SK-N-SH treated with all-trans-retinoic acid at 6 μM for 48 hours (cell line): ENCODE measurements at regions not wholly inside any gene's neighbourhood (a gene's known extent, or its start where the extent isn't known, plus 50 kb on each side); places are given as distances from the start of the nearest gene placed in this dataset.

Source experiments
- ATAC-seq: fragments of 200-7000 bp; cut with Tn5 transposase; 3 replicates; pipeline ENCODE4 v1.9.1; 2020; ENCODE audit warnings: mild to moderate bottlenecking, moderate library complexity
- ARNTL ChIP-seq: fragments of 450-650 bp; formaldehyde crosslinking; IDR thresholded peaks from 2 replicates; pipeline ENCODE4 v1.5.0; 2020; ENCODE audit warnings: low read depth, mild to moderate bottlenecking, moderate library complexity, borderline replicate concordance
- BACH2 ChIP-seq: fragments of 250-450 bp; sonication (Bioruptor Pico); IDR thresholded peaks from 2 replicates; pipeline ENCODE4 v1.9.0; 2021; ENCODE audit warnings: mild to moderate bottlenecking, borderline replicate concordance
- CREB5 ChIP-seq: fragments of 250-450 bp; sonication (Bioruptor Pico); IDR thresholded peaks from 2 replicates; pipeline ENCODE4 v1.5.1; 2020; ENCODE audit warnings: low read depth, mild to moderate bottlenecking, moderate library complexity
- CSDC2 ChIP-seq: fragments of 250-450 bp; sonication (Bioruptor Pico); IDR thresholded peaks from 2 replicates; pipeline ENCODE4 v1.5.0; 2020; ENCODE audit warnings: mild to moderate bottlenecking, moderate library complexity
- CSRNP3 ChIP-seq: fragments of 250-450 bp; sonication (Bioruptor Pico); IDR thresholded peaks from 2 replicates; pipeline ENCODE4 v1.5.1; 2021; ENCODE audit warnings: mild to moderate bottlenecking, moderate library complexity
- ESRRG ChIP-seq: fragments of 250-450 bp; sonication (Bioruptor Pico); IDR thresholded peaks from 2 replicates; pipeline ENCODE4 v1.6.1; 2021; ENCODE audit warnings: mild to moderate bottlenecking
- GLIS3 ChIP-seq: fragments of 250-450 bp; sonication (Bioruptor Pico); IDR thresholded peaks from 2 replicates; pipeline ENCODE4 v1.5.0; 2020; ENCODE audit warnings: mild to moderate bottlenecking, moderate library complexity
- ISL1 ChIP-seq: fragments of 250-450 bp; sonication (Bioruptor Pico); IDR thresholded peaks from 2 replicates; pipeline ENCODE4 v2.1.2; 2022; ENCODE audit warnings: mild to moderate bottlenecking, moderate library complexity
- OSR1 ChIP-seq: fragments of 250-450 bp; sonication (Bioruptor Pico); IDR thresholded peaks from 2 replicates; pipeline ENCODE4 v1.8.0; 2022; ENCODE audit warnings: moderate library complexity, mild to moderate bottlenecking, inconsistent platforms
- POU6F1 ChIP-seq: fragments of 250-450 bp; sonication (Bioruptor Pico); IDR thresholded peaks from 2 replicates; pipeline ENCODE4 v1.8.0; 2021; ENCODE audit warnings: low read depth, mild to moderate bottlenecking, moderate library complexity, borderline replicate concordance
- PPARA ChIP-seq: fragments of 250-450 bp; sonication (Bioruptor Pico); IDR thresholded peaks from 2 replicates; pipeline ENCODE4 v1.5.0; 2020; ENCODE audit warnings: mild to moderate bottlenecking, borderline replicate concordance
- RARB ChIP-seq: fragments of 250-450 bp; sonication (Bioruptor Pico); IDR thresholded peaks from 2 replicates; pipeline ENCODE4 v1.8.0; 2021; ENCODE audit warnings: mild to moderate bottlenecking, moderate library complexity
- SNAI2 ChIP-seq: fragments of 250-450 bp; sonication (Bioruptor Pico); IDR thresholded peaks from 2 replicates; pipeline ENCODE4 v1.5.0; 2020; ENCODE audit warnings: mild to moderate bottlenecking, moderate library complexity
- TCF4 ChIP-seq: fragments of 250-450 bp; sonication (Bioruptor Pico); IDR thresholded peaks from 2 replicates; pipeline ENCODE4 v1.8.0; 2021; ENCODE audit warnings: mild to moderate bottlenecking, moderate library complexity, borderline replicate concordance
- TOX ChIP-seq: fragments of 250-450 bp; sonication (Bioruptor Pico); IDR thresholded peaks from 2 replicates; pipeline ENCODE4 v1.8.0; 2021; ENCODE audit warnings: mild to moderate bottlenecking, moderate library complexity, borderline replicate concordance
- TSHZ2 ChIP-seq: fragments of 250-450 bp; sonication (Bioruptor Pico); IDR thresholded peaks from 2 replicates; pipeline ENCODE4 v1.5.0; 2020; ENCODE audit warnings: mild to moderate bottlenecking, moderate library complexity
- ZC3H10 ChIP-seq: fragments of 250-450 bp; sonication (Bioruptor Pico); IDR thresholded peaks from 2 replicates; pipeline ENCODE4 v1.5.1; 2021; ENCODE audit warnings: mild to moderate bottlenecking, moderate library complexity
- ZFP3 ChIP-seq: fragments of 250-450 bp; sonication (Bioruptor Pico); IDR thresholded peaks from 2 replicates; pipeline ENCODE4 v1.5.0; 2020; ENCODE audit warnings: mild to moderate bottlenecking, moderate library complexity
- ZFP30 ChIP-seq: fragments of 450-650 bp; formaldehyde crosslinking; IDR thresholded peaks from 2 replicates; pipeline ENCODE4 v1.5.0; 2022; ENCODE audit warnings: mild to moderate bottlenecking, moderate library complexity
- ZNF70 ChIP-seq: fragments of 450-650 bp; formaldehyde crosslinking; IDR thresholded peaks from 2 replicates; pipeline ENCODE4 v1.5.0; 2020; ENCODE audit warnings: mild to moderate bottlenecking, moderate library complexity
- ZNF8 ChIP-seq: fragments of 450-650 bp; formaldehyde crosslinking; IDR thresholded peaks from 2 replicates; pipeline ENCODE4 v1.5.0; 2020; ENCODE audit warnings: mild to moderate bottlenecking, moderate library complexity

- no peak for TF ChIP-seq CSDC2
- no peak for TF ChIP-seq ISL1 (CRISPR knock-in tag)
- no peak for TF ChIP-seq TCF4 (CRISPR knock-in tag)
- ATAC-seq, result no peak
Observed at GRCh38 chr13:104733427-104733826, 1667.2 kb upstream of the SLC10A2 start.

- TF ChIP-seq PPARA (CRISPR knock-in tag) (no peak), ZNF70 (CRISPR knock-in tag) (no peak), ZFP30 (no peak), GLIS3 (CRISPR knock-in tag) (no peak), BACH2 (CRISPR knock-in tag) (no peak), SNAI2 (CRISPR knock-in tag) (no peak), CSDC2 (no peak)
- TF ChIP-seq, all 23 proteins: peak for 0
- no peak for ATAC-seq
Observed at GRCh38 chr13:104715111-104715510, 1648.9 kb upstream of the SLC10A2 start.

GRCh38 chr13:104705031-104705750, 1639.0 kb upstream of the SLC10A2 start:
- TF ChIP-seq BACH2 (CRISPR knock-in tag), result no peak
- no peak for TF ChIP-seq GLIS3 (CRISPR knock-in tag)
- no peak for TF ChIP-seq ARNTL (CRISPR knock-in tag)
- TF ChIP-seq TOX, result no peak
- no peak for TF ChIP-seq SNAI2 (CRISPR knock-in tag)
- TF ChIP-seq POU6F1 (CRISPR knock-in tag), result no peak
- no peak for TF ChIP-seq CSRNP3 (CRISPR knock-in tag)
- no peak for TF ChIP-seq ESRRG
- TF ChIP-seq TCF4 (CRISPR knock-in tag), result no peak
- no peak for TF ChIP-seq OSR1 (CRISPR knock-in tag)
- TF ChIP-seq ZFP3 (CRISPR knock-in tag), result no peak
- TF ChIP-seq ZFP30, result no peak
- no peak for TF ChIP-seq PPARA (CRISPR knock-in tag)
- no peak for TF ChIP-seq ZNF8 (CRISPR knock-in tag)
- no peak for TF ChIP-seq ZNF70 (CRISPR knock-in tag)
- TF ChIP-seq CREB5 (CRISPR knock-in tag), result no peak
- no peak for TF ChIP-seq TSHZ2
- ATAC-seq, result no peak

GRCh38 chr13:104701591-104701990, 1635.4 kb upstream of the SLC10A2 start:
- ATAC-seq, result no peak
- TF ChIP-seq POU6F1 (CRISPR knock-in tag), result no peak
- TF ChIP-seq ARNTL (CRISPR knock-in tag), result no peak
- no peak for TF ChIP-seq ZC3H10 (CRISPR knock-in tag)
- no peak for TF ChIP-seq GLIS3 (CRISPR knock-in tag)
- TF ChIP-seq BACH2 (CRISPR knock-in tag), result no peak
- TF ChIP-seq TSHZ2, result no peak
- TF ChIP-seq TCF4 (CRISPR knock-in tag), result no peak
- no peak for TF ChIP-seq ZFP3 (CRISPR knock-in tag)
- TF ChIP-seq RARB, result no peak
- TF ChIP-seq OSR1 (CRISPR knock-in tag), result no peak
